Cardiac fibroblast (primary cell): ENCODE measurements at regions not wholly inside any gene's neighbourhood (a gene's known extent, or its start where the extent isn't known, plus 50 kb on each side); places are given as distances from the start of the nearest gene placed in this dataset.
A peak's percentile ranks its signal among the peaks of the same experiment; 100 is the strongest.

ENCODE experiments used
- DNase-seq, 2 donors: peaks; one replicate each; pipeline versions ENCODE4 v3.0.0 to v3.0.0-alpha.2; 2010; ENCODE audit warnings: low read depth in 2 of 2
- H3K4me3 ChIP-seq, 2 donors: replicated peaks in 1 of 2; 1 replicate in 1 of 2; 2 replicates in 1 of 2; pipeline ENCODE4 v1.5.1; 2011; ENCODE audit warnings: low read depth in 2 of 2, low read length in 2 of 2, mild to moderate bottlenecking in 2 of 2, moderate library complexity in 1 of 2
- CTCF ChIP-seq: IDR thresholded peaks from one replicate; pipeline ENCODE4 v1.5.1; 2011; ENCODE audit warnings: low read depth, mild to moderate bottlenecking, low read length, inconsistent platforms

- no peak for DNase-seq
- no peak overlapping the region for H3K4me3 ChIP-seq
- no peak for TF ChIP-seq CTCF
Observed at GRCh38 chr11:110015695-110016094, 77.5 kb upstream of the ZC3H12C start.

DNA sequence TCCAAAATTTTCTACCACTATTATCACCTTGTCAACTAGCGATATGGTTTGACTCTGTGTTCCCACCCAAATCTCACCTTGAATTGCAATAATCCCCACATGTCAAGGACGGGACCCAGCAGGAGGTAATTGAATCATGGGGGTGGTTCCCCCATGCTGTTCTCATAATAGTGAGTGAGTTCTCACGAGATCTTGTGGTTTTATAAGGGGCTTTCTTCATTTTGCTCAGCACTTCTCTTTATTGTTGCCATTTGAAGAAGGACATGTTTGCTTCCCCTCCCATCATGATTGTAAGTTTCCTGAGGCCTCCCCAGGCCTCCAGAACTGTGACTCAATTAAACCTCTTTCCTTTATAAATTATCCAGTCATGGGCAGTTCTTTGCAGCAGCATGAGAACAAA is 73.5 kb upstream of the ZC3H12C start:
- TF ChIP-seq CTCF = no peak
- no peak overlapping the region for H3K4me3 ChIP-seq
- no peak for DNase-seq

DNA sequence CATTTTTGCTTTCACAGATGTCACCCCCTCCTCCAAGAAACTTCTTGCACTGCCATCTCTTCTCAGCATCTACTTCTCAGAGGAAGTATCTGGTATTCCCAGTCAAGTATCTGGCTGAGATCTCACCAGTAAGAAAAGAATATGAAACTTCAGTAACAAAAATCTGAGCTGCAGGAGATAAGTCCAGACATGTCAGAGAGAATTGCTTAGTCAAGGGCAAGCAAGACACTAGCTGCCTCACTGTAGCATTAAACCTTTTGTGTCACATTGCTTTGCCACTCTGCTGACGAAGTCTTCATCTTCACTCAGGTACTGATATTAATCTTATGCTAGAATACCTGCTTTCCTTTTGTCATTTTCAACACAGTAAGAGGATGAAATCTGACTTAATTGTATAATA is 70.6 kb upstream of the ZC3H12C start:
- peak in 1 of 2 donors; percentile 8 for DNase-seq

GRCh38 chr11:110023711-110024110 is 69.5 kb upstream of the ZC3H12C start:
- no peak overlapping the region for H3K4me3 ChIP-seq
- no peak for DNase-seq
- TF ChIP-seq CTCF = no peak

More for the DNA sequence above, 70.6 kb upstream of the ZC3H12C start:
- H3K4me3 ChIP-seq = no peak overlapping the region
- no peak for TF ChIP-seq CTCF

DNA sequence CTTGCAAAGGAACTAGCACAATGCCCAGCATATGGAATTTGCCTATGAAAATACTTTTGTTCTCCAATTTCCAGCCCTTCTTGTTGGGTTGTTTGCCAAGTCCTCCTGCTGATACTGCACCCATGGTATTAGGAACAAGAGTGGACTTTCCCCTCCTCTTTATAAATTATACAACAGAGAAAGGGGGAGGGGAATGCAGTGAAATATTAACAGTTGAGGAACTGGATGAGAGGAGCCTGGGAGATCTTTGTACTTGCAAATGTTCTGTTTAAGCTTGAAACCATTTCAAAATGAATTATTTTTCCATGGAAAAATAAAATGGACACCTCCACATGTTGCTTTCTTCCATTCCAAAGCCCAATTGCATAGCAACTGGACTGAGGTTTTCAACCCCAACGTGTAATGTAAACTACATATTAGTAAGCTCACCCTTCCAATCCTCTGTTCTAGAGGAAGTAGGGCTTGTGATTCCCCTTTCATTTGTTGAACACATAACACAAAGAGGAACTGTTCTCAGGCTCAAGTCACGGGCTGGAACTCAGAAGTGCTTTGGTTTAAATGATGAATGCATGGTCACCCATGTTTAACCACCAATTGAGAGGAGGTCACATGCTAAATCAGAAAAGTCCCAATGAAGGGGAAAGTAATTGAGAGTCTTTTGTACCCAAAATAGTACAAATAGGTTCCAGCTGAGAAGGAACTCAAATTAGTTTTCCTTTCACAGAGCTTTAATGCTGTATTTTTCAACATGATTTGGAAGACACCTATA is 66.2 kb upstream of the ZC3H12C start:
- no peak overlapping the region for H3K4me3 ChIP-seq
- no peak for TF ChIP-seq CTCF
- no peak for DNase-seq

DNA sequence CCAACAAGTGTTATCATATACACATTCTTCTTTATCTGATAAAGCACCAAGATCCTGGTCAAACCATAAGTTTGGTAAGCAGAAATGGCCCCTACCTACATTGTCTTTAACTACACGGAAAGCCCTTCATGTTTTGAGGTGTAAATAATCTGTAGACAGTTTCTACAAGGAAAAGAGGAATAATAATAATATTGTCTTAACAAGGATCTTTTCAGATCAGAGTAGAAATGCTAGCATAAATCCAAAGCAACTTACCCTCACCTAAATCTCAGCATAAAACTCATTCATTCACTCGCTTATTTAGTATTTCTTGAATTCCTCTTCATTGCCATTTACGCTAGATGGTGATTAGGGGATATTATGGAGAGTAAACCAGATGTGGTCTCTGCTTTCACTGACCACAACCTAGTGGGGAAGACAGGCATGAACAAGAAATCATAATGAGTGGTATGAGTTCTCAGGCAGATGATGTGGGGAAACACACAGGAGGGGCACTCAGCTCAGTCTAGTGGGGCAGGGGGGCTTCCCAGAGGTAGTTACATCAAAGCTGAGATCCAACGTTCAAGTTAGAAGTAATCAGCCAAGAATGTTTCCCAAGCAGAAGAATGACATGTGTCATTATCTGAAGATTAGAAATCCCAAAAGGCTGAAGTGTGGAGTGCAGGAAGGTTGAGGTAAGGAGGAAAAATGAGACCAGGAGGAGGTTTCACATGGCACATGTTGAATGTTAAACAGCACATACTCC is 65.4 kb upstream of the ZC3H12C start:
- no peak for TF ChIP-seq CTCF
- DNase-seq = no peak
- no peak overlapping the region for H3K4me3 ChIP-seq
